ENCODE measurements at regions not wholly inside any gene's neighbourhood (a gene's known extent, or its start where the extent isn't known, plus 50 kb on each side); places are given as distances from the start of the nearest gene placed in this dataset.

DNA sequence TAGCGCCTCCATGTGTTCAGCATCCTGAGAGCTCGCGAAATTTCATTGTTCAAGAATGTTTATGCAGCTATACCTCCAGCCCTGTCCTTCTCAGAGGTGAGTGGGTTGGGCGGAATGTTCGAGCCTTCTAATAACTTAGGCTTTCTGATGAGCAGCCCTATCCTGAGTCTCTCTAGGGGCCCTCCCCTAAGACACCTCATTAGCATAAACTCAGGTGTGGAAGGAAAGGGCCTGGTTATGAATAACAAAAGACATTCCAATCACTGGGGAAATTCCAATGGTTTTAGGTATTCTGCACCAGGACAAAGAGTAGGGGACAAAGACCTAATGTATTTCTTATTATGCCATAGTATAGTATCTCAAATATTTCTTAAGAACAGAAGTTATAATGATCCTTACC is 138.1 kb upstream of the PDZRN3 start:
- TF ChIP-seq, protein P1, sequence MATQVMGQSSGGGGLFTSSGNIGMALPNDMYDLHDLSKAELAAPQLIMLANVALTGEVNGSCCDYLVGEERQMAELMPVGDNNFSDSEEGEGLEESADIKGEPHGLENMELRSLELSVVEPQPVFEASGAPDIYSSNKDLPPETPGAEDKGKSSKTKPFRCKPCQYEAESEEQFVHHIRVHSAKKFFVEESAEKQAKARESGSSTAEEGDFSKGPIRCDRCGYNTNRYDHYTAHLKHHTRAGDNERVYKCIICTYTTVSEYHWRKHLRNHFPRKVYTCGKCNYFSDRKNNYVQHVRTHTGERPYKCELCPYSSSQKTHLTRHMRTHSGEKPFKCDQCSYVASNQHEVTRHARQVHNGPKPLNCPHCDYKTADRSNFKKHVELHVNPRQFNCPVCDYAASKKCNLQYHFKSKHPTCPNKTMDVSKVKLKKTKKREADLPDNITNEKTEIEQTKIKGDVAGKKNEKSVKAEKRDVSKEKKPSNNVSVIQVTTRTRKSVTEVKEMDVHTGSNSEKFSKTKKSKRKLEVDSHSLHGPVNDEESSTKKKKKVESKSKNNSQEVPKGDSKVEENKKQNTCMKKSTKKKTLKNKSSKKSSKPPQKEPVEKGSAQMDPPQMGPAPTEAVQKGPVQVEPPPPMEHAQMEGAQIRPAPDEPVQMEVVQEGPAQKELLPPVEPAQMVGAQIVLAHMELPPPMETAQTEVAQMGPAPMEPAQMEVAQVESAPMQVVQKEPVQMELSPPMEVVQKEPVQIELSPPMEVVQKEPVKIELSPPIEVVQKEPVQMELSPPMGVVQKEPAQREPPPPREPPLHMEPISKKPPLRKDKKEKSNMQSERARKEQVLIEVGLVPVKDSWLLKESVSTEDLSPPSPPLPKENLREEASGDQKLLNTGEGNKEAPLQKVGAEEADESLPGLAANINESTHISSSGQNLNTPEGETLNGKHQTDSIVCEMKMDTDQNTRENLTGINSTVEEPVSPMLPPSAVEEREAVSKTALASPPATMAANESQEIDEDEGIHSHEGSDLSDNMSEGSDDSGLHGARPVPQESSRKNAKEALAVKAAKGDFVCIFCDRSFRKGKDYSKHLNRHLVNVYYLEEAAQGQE (IDR thresholded peaks at IDR 0.05; ENCODE audit: low read depth, low read length): no peak
- TF ChIP-seq CTCF (IDR thresholded peaks at IDR 0.05) (no peak), RAD21 (IDR thresholded peaks at IDR 0.05; ENCODE audit: low read length) (no peak), POLR2AphosphoS5 (IDR thresholded peaks at IDR 0.05; ENCODE audit: low read depth, low read length) (no peak)
- TF ChIP-seq, protein P2, sequence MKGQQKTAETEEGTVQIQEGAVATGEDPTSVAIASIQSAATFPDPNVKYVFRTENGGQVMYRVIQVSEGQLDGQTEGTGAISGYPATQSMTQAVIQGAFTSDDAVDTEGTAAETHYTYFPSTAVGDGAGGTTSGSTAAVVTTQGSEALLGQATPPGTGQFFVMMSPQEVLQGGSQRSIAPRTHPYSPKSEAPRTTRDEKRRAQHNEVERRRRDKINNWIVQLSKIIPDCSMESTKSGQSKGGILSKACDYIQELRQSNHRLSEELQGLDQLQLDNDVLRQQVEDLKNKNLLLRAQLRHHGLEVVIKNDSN (IDR thresholded peaks at IDR 0.05; ENCODE audit: borderline replicate concordance, low read depth): no peak
